RWPE2 (cell line): ENCODE measurements at regions not wholly inside any gene's neighbourhood (a gene's known extent, or its start where the extent isn't known, plus 50 kb on each side); places are given as distances from the start of the nearest gene placed in this dataset.
A peak's percentile ranks its signal among the peaks of the same experiment; 100 is the strongest.

Source experiments
- ATAC-seq: fragments of 200-7000 bp; cut with Tn5 transposase; 3 replicates; pipeline ENCODE4 v1.9.1; 2021; ENCODE audit warnings: low read depth
- DNase-seq: peaks from one replicate; pipeline ENCODE4 v3.0.0-alpha.2; 2020; ENCODE audit warnings: low spot score
- H3K27ac ChIP-seq: fragments of 450-650 bp; 2 replicates; pipeline ENCODE4 v1.5.1; 2017; ENCODE audit warnings: mild to moderate bottlenecking; ENCODE audit not compliant: poor library complexity, severe bottlenecking
- H3K27me3 ChIP-seq: fragments of 250-450 bp; sonication (Bioruptor Pico); 2 replicates; pipeline ENCODE4 v1.5.1; 2021; ENCODE audit warnings: mild to moderate bottlenecking, moderate library complexity; ENCODE audit not compliant: insufficient read depth, poor library complexity, severe bottlenecking
- H3K36me3 ChIP-seq: fragments of 250-450 bp; sonication (Bioruptor Pico); 2 replicates; pipeline ENCODE4 v1.5.1; 2020; ENCODE audit warnings: low read depth, mild to moderate bottlenecking, moderate library complexity
- H3K4me1 ChIP-seq: fragments of 250-450 bp; sonication (Bioruptor Pico); 2 replicates; pipeline ENCODE4 v1.5.1; 2021; ENCODE audit warnings: mild to moderate bottlenecking, moderate library complexity; ENCODE audit not compliant: insufficient read depth, poor library complexity, severe bottlenecking
- H3K4me3 ChIP-seq: fragments of 250-450 bp; sonication (Bioruptor Pico); 2 replicates; pipeline ENCODE4 v1.5.1; 2021; ENCODE audit warnings: mild to moderate bottlenecking, moderate library complexity; ENCODE audit not compliant: severe bottlenecking
- H3K9me3 ChIP-seq: fragments of 250-450 bp; sonication (Bioruptor Pico); 2 replicates; pipeline ENCODE4 v1.5.1; 2021; ENCODE audit warnings: mild to moderate bottlenecking, moderate library complexity; ENCODE audit not compliant: severe bottlenecking
- TF ChIP-seq, protein P1 (sequence below): fragments of 450-650 bp; IDR thresholded peaks from one replicate; pipeline ENCODE4 v1.5.1; 2017; ENCODE audit warnings: mild to moderate bottlenecking, moderate library complexity; ENCODE audit not compliant: poor library complexity, severe bottlenecking

DNA sequence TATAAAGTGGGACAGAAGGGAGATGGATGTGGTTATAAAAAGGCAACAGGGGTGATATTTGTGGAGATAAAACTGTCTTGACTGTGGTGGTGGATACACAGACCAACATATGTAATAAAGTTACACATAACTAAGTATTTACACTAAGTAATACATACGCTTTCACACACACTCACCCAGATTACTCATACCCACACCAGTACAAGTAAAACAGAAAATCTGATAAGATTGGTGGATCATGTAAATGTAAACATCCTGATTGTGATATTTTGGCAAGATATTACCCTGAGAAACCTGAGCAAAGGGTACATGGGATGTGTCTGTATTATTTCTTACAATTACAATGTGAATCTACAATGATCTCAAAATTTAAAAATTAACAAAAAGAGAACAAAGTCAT lies 53.3 kb upstream of the SLIT3 start:
- TF ChIP-seq, protein P1, sequence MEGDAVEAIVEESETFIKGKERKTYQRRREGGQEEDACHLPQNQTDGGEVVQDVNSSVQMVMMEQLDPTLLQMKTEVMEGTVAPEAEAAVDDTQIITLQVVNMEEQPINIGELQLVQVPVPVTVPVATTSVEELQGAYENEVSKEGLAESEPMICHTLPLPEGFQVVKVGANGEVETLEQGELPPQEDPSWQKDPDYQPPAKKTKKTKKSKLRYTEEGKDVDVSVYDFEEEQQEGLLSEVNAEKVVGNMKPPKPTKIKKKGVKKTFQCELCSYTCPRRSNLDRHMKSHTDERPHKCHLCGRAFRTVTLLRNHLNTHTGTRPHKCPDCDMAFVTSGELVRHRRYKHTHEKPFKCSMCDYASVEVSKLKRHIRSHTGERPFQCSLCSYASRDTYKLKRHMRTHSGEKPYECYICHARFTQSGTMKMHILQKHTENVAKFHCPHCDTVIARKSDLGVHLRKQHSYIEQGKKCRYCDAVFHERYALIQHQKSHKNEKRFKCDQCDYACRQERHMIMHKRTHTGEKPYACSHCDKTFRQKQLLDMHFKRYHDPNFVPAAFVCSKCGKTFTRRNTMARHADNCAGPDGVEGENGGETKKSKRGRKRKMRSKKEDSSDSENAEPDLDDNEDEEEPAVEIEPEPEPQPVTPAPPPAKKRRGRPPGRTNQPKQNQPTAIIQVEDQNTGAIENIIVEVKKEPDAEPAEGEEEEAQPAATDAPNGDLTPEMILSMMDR, result no peak
- Histone ChIP-seq H3K36me3 (no peaks in the 10 kb centered on the region), H3K27me3 (no peaks in the 10 kb centered on the region), H3K9me3 (no peaks in the 10 kb centered on the region), H3K27ac (peak overlapping the region; percentile 99), H3K4me1 (peaks cover 64% of the 10 kb centered on the region), H3K4me3 (no peak overlapping the region)
- ATAC-seq (peak; percentile 20), DNase-seq (no peak)

DNA sequence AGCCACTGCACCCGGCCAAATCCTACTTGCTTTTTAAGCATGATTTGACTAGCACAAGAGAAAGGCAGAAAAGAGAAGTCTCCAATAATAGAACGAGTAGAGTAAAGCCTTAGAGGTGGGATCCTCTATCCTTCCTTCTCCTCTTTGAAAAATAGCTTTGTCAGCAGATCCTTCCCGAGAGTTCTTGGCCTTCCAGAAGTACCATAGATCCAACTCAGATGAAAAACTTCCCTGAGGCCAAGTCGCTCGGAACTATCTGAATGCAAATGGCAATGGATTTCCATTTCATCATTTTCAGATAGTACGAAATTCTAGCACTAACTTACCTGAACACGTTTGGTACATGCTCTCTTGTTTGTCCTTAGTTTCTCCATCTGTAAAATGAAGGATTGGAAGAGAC lies 52.0 kb upstream of the SLIT3 start:
- Histone ChIP-seq H3K4me3 (no peak overlapping the region), H3K4me1 (peaks cover 67% of the 10 kb centered on the region), H3K36me3 (no peaks in the 10 kb centered on the region), H3K27ac (peak overlapping the region; percentile 99), H3K9me3 (no peaks in the 10 kb centered on the region), H3K27me3 (no peaks in the 10 kb centered on the region)
- TF ChIP-seq, protein P1, result no peak
- no peak for DNase-seq
- no peak for ATAC-seq

DNA sequence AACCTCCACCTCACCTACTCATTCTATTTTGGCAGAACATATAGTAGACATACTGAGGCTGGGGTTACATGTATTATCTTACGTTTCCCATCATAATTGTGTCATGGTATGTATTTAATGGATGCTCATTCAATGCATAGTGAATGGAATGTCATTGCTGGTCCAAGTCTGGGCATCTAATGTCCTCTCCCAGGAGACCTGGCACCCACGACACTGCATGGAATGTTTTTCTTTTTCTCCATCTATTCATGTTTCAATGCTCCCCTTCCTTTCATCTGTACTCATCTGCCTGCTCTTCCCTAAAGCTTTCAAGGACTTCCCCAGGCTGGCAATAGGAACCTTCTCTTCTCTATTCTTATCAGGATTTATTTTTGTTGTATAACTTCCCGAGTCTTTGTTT lies 50.8 kb upstream of the SLIT3 start:
- ATAC-seq (no peak), DNase-seq (no peak)
- Histone ChIP-seq H3K36me3 (no peaks in the 10 kb centered on the region), H3K4me3 (no peak overlapping the region), H3K9me3 (no peaks in the 10 kb centered on the region), H3K27me3 (no peaks in the 10 kb centered on the region), H3K27ac (peak overlapping the region; percentile 99), H3K4me1 (peaks cover 63% of the 10 kb centered on the region)
- TF ChIP-seq, protein P1, result no peak

DNA sequence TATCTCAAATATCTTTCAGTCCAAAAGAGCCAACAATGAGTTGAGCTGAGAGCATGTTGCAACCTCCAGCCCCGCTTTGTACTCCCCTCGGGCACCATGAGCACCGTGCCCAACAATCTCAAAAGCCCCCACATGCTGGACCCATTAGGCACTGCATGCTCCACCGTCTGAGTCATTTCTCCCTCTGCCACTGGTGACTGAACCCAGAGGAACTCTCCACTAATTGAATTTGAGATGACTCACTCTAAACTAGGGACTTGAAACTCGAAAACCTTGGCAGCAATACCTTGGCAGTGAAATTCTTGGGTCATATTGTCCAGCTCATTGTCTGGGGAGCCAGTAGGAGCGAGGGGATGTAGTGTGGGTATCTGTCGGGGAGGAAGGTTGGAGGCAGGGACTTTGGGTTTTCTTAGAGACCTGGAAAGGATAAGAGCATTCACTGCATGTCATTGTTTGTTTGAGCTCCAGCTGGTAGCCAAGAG lies 49.9 kb upstream of the SLIT3 start:
- peak; percentile 91 for ATAC-seq

More for the DNA sequence above, 49.9 kb upstream of the SLIT3 start:
- TF ChIP-seq, protein P1, result no peak
- peak; percentile 100 for DNase-seq
- no peaks in the 10 kb centered on the region for H3K36me3 ChIP-seq
- peaks cover 53% of the 10 kb centered on the region for H3K4me1 ChIP-seq
- no peaks in the 10 kb centered on the region for H3K9me3 ChIP-seq
- H3K27me3 ChIP-seq, result no peaks in the 10 kb centered on the region
- peak overlapping the region; percentile 99 for H3K27ac ChIP-seq
- H3K4me3 ChIP-seq, result no peak overlapping the region
